ENCODE measurements at regions not wholly inside any gene's neighbourhood (a gene's known extent, or its start where the extent isn't known, plus 50 kb on each side); places are given as distances from the start of the nearest gene placed in this dataset.

GRCh38 chr6:11298651-11299420, 66.4 kb upstream of the NEDD9 start (continued):
- peak; percentile 93; the same call in 1 of the 2 replicates for TF ChIP-seq NFKB2 (CRISPR knock-in tag; IDR thresholded peaks at IDR 0.05; ENCODE audit: borderline replicate concordance)
- peak; percentile 100 for TF ChIP-seq ZNF281 (CRISPR knock-in tag; IDR thresholded peaks at IDR 0.05; ENCODE audit: borderline replicate concordance)
- TF ChIP-seq ATM (IDR thresholded peaks at IDR 0.05; ENCODE audit: borderline replicate concordance), result no peak
- TF ChIP-seq ZMYM3 (CRISPR knock-in tag; IDR thresholded peaks at IDR 0.05), result peak; percentile 97
- TF ChIP-seq POLR2G (IDR thresholded peaks at IDR 0.05; ENCODE audit: low read depth, low read length), result peak; percentile 61
- no peak for TF ChIP-seq PAF1 (CRISPR knock-in tag; IDR thresholded peaks at IDR 0.05)
- TF ChIP-seq KAT2B (IDR thresholded peaks at IDR 0.05; ENCODE audit: borderline replicate concordance, low read depth, low read length), result no peak
- peak; percentile 91 for TF ChIP-seq SOX13 (IDR thresholded peaks at IDR 0.05)
- peak in 1 of 2 experiments; percentile 96; a peak in 2 of 4 replicates for TF ChIP-seq SOX13 (CRISPR knock-in tag; conservative IDR thresholded peaks at IDR 0.05 in 1 of 2, IDR thresholded peaks at IDR 0.05 in 1 of 2)
- TF ChIP-seq KLF6 (CRISPR knock-in tag; IDR thresholded peaks at IDR 0.05), result peak; percentile 88; the same call in 1 of the 2 replicates
- TF ChIP-seq NR3C1 (CRISPR knock-in tag; IDR thresholded peaks at IDR 0.05), result no peak
- no peak for TF ChIP-seq SMARCC2 (IDR thresholded peaks at IDR 0.05)
- peak; percentile 91 for TF ChIP-seq ZSCAN21 (CRISPR knock-in tag; IDR thresholded peaks at IDR 0.05; ENCODE audit: borderline replicate concordance)
- no peak for TF ChIP-seq TRIM22 (IDR thresholded peaks at IDR 0.05)
- 0 out of 2 replicates have a peak, but pooled peaks have one; percentile 42 for TF ChIP-seq ZNF629 (CRISPR knock-in tag; conservative IDR thresholded peaks at IDR 0.05)
- no peak for TF ChIP-seq ZNF337 (CRISPR knock-in tag; IDR thresholded peaks at IDR 0.05; ENCODE audit: borderline replicate concordance, low read depth)
- peak; percentile 73 for TF ChIP-seq NR2C2 (CRISPR knock-in tag; IDR thresholded peaks at IDR 0.05; ENCODE audit: borderline replicate concordance)
- no peak for TF ChIP-seq SNRNP70 (IDR thresholded peaks at IDR 0.05; ENCODE audit: low read depth, low read length)
- peak; percentile 93 for TF ChIP-seq ZNF431 (CRISPR knock-in tag; IDR thresholded peaks at IDR 0.05; ENCODE audit: borderline replicate concordance, low read depth)
- TF ChIP-seq ARNT (IDR thresholded peaks at IDR 0.05), result no peak
- no peak for TF ChIP-seq MZF1 (CRISPR knock-in tag; IDR thresholded peaks at IDR 0.05; ENCODE audit: borderline replicate concordance)
- TF ChIP-seq FOXO4 (CRISPR knock-in tag; conservative IDR thresholded peaks at IDR 0.05), result peak; percentile 87; the same call in 1 of the 2 replicates
- peak; percentile 85; the same call in 1 of the 2 replicates for TF ChIP-seq SALL2 (CRISPR knock-in tag; IDR thresholded peaks at IDR 0.05)
- TF ChIP-seq ZNF264 (CRISPR knock-in tag; IDR thresholded peaks at IDR 0.05), result peak; percentile 71
- TF ChIP-seq TCF7L2 (IDR thresholded peaks at IDR 0.05; ENCODE audit: low read depth, low read length), result no peak
- peak; percentile 81; the same call in 1 of the 2 replicates for TF ChIP-seq YEATS2 (CRISPR knock-in tag; IDR thresholded peaks at IDR 0.05; ENCODE audit: borderline replicate concordance)
- TF ChIP-seq ZNF879 (CRISPR knock-in tag; IDR thresholded peaks at IDR 0.05), result peak; percentile 75; the same call in 1 of the 2 replicates

Data from HepG2 (cell line).